ENCODE measurements at regions not wholly inside any gene's neighbourhood (a gene's known extent, or its start where the extent isn't known, plus 50 kb on each side); places are given as distances from the start of the nearest gene placed in this dataset.
"Not testable (repeated sequence)": the region's sequence is repeated elsewhere in the genome, so short reads cannot be mapped to it uniquely, and the experiment has no call there.

DNA sequence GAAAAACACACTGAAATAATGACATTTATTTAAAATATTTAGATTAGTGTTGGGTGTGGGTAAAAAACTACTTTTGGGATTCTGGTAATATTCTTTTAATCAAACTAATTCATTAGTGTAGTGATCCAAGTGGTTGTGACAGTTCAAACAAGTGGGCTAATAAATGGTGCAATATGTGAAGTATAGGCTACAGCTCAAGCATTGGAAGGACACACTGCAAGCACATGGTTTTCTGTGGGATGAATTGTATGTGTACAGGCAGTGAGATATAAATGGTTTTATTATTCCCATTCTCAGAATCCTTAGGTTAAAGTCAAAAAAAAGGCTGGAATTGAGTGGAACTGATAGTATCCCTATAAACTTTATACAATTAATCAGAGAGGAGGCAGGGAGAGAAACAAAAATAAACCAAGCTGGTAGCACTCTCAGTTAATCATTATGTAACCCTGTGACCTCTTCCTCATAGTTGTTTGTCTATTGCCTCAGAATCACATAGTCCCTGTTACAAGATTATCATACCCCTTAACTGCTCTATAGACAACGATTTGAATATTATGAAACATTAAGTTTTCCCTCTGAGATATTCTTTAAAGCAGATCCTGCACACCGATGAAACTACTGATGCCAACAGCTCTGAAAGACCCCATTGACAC lies 1755.4 kb upstream of the ACO1 start:
- ChIA-PET POLR2A (no interaction called here), CTCF (no interaction called here)
- no peaks in the 10 kb centered on the region for H3K4me1 ChIP-seq (ENCODE audit: control insufficient read depth, insufficient read depth, low read length)
- no peaks in the 10 kb centered on the region for H3K9me3 ChIP-seq (ENCODE audit: control insufficient read depth, insufficient read depth, low read depth, low read length)
- H3K4me3 ChIP-seq (ENCODE audit: low read depth, low read length) = no peak overlapping the region
- H3K27ac ChIP-seq (ENCODE audit: extremely low read depth, low read depth, low read length) = no peak overlapping the region
- no peak for TF ChIP-seq ZNF670 (tag by site-specific recombination; IDR thresholded peaks at IDR 0.05; ENCODE audit: low read depth)
- no peaks in the 10 kb centered on the region for H3K36me3 ChIP-seq (ENCODE audit: control insufficient read depth in 2 of 2, insufficient read depth in 1 of 2, low read length in 2 of 2)

- TF ChIP-seq REST (tag by site-specific recombination; IDR thresholded peaks at IDR 0.05) (no peak), ZSCAN16 (tag by site-specific recombination; IDR thresholded peaks at IDR 0.05) (no peak), ZNF2 (tag by site-specific recombination; IDR thresholded peaks at IDR 0.05) (no peak), ZNF37A (tag by site-specific recombination; IDR thresholded peaks at IDR 0.05) (no peak), ZNF624 (tag by site-specific recombination; IDR thresholded peaks at IDR 0.05) (no peak), ZNF654 (tag by site-specific recombination; IDR thresholded peaks at IDR 0.05; ENCODE audit: low read depth) (no peak), ZNF610 (tag by site-specific recombination; IDR thresholded peaks at IDR 0.05; ENCODE audit: borderline replicate concordance) (no peak), ZNF391 (tag by site-specific recombination; IDR thresholded peaks at IDR 0.05; ENCODE audit: borderline replicate concordance, low read depth) (no peak), PATZ1 (tag by site-specific recombination; IDR thresholded peaks at IDR 0.05) (no peak), MYNN (tag by site-specific recombination; IDR thresholded peaks at IDR 0.05; ENCODE audit: borderline replicate concordance) (no peak), ZNF707 (tag by site-specific recombination; IDR thresholded peaks at IDR 0.05) (no peak)
- TF ChIP-seq, protein P1, sequence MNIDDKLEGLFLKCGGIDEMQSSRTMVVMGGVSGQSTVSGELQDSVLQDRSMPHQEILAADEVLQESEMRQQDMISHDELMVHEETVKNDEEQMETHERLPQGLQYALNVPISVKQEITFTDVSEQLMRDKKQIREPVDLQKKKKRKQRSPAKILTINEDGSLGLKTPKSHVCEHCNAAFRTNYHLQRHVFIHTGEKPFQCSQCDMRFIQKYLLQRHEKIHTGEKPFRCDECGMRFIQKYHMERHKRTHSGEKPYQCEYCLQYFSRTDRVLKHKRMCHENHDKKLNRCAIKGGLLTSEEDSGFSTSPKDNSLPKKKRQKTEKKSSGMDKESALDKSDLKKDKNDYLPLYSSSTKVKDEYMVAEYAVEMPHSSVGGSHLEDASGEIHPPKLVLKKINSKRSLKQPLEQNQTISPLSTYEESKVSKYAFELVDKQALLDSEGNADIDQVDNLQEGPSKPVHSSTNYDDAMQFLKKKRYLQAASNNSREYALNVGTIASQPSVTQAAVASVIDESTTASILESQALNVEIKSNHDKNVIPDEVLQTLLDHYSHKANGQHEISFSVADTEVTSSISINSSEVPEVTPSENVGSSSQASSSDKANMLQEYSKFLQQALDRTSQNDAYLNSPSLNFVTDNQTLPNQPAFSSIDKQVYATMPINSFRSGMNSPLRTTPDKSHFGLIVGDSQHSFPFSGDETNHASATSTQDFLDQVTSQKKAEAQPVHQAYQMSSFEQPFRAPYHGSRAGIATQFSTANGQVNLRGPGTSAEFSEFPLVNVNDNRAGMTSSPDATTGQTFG (tag by site-specific recombination; IDR thresholded peaks at IDR 0.05; ENCODE audit: borderline replicate concordance) = no peak
- TF ChIP-seq, protein P2, sequence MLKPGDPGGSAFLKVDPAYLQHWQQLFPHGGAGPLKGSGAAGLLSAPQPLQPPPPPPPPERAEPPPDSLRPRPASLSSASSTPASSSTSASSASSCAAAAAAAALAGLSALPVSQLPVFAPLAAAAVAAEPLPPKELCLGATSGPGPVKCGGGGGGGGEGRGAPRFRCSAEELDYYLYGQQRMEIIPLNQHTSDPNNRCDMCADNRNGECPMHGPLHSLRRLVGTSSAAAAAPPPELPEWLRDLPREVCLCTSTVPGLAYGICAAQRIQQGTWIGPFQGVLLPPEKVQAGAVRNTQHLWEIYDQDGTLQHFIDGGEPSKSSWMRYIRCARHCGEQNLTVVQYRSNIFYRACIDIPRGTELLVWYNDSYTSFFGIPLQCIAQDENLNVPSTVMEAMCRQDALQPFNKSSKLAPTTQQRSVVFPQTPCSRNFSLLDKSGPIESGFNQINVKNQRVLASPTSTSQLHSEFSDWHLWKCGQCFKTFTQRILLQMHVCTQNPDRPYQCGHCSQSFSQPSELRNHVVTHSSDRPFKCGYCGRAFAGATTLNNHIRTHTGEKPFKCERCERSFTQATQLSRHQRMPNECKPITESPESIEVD (tag by site-specific recombination; IDR thresholded peaks at IDR 0.05) = no peak
- CTCF ChIA-PET = no interaction called here
- Histone ChIP-seq H3K4me1 (ENCODE audit: control insufficient read depth, insufficient read depth, low read length) (no peaks in the 10 kb centered on the region), H3K36me3 (ENCODE audit: control insufficient read depth in 2 of 2, insufficient read depth in 1 of 2, low read length in 2 of 2) (no peaks in the 10 kb centered on the region), H3K9me3 (ENCODE audit: control insufficient read depth, insufficient read depth, low read depth, low read length) (no peaks in the 10 kb centered on the region), H3K27ac (ENCODE audit: extremely low read depth, low read depth, low read length) (no peak overlapping the region), H3K4me3 (ENCODE audit: low read depth, low read length) (no peak overlapping the region)
- POLR2A ChIA-PET = interaction anchor here (0.7 kb wide), 1 partner anchor 57 kb away, joined by 3 read pairs; no protein-coding TSS in a partner anchor
Observed at GRCh38 chr9:30630459-30630858, 1754.0 kb upstream of the ACO1 start.

DNA sequence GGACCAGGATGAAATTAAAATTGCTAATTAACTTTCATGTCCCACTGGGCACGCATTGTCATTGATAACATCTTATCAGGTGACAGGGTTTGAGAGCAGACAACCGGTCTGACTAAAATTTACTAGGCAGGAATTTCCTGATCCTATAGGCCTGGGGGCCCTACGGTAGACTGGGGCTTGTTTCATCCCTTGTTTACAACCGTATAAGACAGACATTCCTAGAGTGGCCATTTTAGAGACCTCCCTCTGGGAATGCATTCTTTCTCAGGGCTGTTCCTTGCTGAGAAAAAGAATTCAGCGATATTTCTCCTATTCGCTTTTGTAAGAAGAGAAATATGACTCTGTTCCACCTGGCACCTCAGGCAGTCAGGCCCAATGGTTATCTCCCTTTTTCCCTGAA lies 1737.8 kb upstream of the ACO1 start:
- H3K4me3 ChIP-seq (ENCODE audit: low read depth, low read length); POLR2A ChIA-PET; H3K27ac ChIP-seq (ENCODE audit: extremely low read depth, low read depth, low read length); H3K9me3 ChIP-seq (ENCODE audit: control insufficient read depth, insufficient read depth, low read depth, low read length); H3K4me1 ChIP-seq (ENCODE audit: control insufficient read depth, insufficient read depth, low read length); CTCF ChIA-PET; H3K36me3 ChIP-seq (ENCODE audit: control insufficient read depth in 2 of 2, insufficient read depth in 1 of 2, low read length in 2 of 2): not testable (repeated sequence)

All from HEK293 (cell line).